LNCaP clone FGC (cell line): ENCODE measurements at regions not wholly inside any gene's neighbourhood (a gene's known extent, or its start where the extent isn't known, plus 50 kb on each side); places are given as distances from the start of the nearest gene placed in this dataset.

Experiments
- DNase-seq: peaks from one replicate; pipeline ENCODE4 v3.0.0-alpha.2; 2011; ENCODE audit warnings: low read depth
- H3K4me3 ChIP-seq: 2 replicates; pipeline ENCODE4 v1.5.1; 2011; ENCODE audit warnings: mild to moderate bottlenecking, low read depth, low read length, control low read depth
- TF ChIP-seq, protein P1 (sequence below): IDR thresholded peaks from 2 replicates; pipeline ENCODE4 v1.5.1; 2012; ENCODE audit warnings: mild to moderate bottlenecking; ENCODE audit not compliant: control insufficient read depth, insufficient read depth; ENCODE audit errors: extremely low read depth

DNA sequence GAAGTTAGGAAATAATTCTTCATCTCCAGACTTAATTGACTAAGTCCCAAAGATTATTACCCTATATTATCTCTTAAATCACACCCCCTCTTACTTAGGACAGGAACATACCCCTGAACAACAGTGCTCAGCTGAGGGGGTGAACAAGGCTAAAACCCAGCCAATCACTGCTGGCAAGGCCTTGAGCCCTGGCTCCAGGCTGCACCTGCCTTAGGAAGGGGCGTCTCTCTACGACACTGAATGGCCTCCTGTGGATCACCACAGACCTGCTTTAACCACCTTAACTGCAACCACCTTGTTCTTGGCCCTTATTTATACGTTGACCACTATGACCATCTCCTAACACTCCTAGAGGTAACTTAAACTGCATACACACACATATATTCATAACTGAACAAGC, 267.4 kb upstream of the THBS1 start:
- TF ChIP-seq, protein P1, sequence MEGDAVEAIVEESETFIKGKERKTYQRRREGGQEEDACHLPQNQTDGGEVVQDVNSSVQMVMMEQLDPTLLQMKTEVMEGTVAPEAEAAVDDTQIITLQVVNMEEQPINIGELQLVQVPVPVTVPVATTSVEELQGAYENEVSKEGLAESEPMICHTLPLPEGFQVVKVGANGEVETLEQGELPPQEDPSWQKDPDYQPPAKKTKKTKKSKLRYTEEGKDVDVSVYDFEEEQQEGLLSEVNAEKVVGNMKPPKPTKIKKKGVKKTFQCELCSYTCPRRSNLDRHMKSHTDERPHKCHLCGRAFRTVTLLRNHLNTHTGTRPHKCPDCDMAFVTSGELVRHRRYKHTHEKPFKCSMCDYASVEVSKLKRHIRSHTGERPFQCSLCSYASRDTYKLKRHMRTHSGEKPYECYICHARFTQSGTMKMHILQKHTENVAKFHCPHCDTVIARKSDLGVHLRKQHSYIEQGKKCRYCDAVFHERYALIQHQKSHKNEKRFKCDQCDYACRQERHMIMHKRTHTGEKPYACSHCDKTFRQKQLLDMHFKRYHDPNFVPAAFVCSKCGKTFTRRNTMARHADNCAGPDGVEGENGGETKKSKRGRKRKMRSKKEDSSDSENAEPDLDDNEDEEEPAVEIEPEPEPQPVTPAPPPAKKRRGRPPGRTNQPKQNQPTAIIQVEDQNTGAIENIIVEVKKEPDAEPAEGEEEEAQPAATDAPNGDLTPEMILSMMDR: no peak
- no peak overlapping the region for H3K4me3 ChIP-seq
- DNase-seq: no peak

DNA sequence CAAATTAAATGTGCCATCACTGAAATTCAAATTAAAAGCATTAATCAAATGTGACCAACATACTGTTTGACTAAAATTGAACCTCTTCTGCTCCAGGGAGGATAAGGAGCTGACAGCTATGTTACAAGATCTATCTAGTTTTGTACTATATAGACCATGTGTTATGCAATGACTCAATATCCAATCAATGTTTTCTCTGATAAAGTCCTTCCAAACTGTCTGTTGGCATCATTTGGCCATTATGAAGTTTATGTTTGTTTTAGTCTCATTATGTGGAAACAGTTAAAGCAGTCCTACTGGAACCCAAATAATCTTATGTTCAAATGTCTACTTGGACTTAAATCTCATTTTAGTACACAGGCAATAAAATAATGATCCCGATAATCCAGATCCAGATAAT, 267.0 kb upstream of the THBS1 start:
- TF ChIP-seq, protein P1: no peak
- H3K4me3 ChIP-seq: no peak overlapping the region
- peak; percentile 10 for DNase-seq

DNA sequence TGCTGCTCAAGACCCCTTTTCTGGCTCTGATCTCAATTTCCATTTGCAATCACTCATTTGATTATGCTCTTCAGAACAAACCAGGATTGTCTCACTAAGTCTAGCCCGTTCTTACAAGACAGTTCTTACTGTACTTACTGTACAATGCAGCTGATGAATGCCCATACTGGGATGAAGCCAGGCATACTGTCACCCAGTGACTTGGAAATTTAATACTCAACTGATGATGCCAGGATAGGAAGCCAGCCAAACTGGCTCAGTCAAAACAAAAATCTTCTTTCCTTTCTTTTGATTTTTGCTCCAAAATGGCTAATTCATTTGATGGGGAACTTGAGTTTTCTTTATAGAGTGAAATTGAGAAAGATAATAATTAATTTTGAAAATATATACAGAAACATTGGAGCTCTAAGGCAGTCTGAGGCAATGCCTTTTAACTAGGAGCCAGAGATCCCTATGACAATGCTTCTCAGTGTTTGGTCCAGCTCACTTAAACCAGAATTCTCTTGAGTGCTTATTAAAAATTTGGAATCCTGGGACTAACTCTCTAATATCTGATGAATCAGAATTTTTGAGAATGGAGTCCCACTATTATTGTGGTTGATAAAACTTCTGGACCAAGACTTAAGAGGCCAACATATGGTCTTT, 265.6 kb upstream of the THBS1 start:
- peak; percentile 56 for DNase-seq
- no peak overlapping the region for H3K4me3 ChIP-seq
- TF ChIP-seq, protein P1: no peak

DNA sequence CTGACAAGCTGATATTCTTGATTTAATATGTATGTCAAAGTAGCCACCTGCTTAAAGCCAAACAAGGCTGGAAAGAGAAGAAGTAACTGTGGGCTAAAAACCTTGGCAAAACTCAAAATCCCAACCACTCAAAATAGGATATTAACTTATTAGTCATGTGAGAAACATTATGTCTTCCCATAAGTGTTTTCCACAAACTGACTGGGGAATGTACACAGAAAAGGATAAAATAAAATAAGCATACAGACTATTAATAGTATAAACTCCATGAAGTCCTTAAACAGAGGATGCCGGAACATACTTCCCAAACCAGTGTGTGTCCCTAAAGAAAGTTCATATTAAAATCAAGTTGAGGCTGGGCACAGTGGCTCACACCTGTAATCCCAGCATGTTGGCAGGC, 263.7 kb upstream of the THBS1 start:
- TF ChIP-seq, protein P1: no peak
- no peak for DNase-seq
- H3K4me3 ChIP-seq: no peak overlapping the region

DNA sequence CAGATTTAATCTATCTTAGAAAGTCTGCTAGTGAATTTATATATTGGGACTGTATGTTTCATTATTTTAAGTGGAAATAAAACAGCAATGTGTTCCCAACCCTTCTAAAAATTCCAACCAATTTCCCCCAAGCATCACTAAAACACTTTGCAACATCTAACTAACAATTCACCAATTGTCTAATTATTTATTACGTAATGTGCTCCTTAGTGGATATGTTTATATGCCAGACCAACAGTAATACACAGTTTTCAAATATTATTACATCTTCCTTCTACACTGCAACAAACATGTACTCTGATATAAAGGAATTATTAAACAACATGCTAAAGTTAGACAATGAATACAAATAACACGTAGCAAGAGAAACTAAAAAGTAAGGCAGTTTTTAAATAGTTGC, 262.6 kb upstream of the THBS1 start:
- no peak for DNase-seq
- TF ChIP-seq, protein P1: no peak
- H3K4me3 ChIP-seq: no peak overlapping the region

DNA sequence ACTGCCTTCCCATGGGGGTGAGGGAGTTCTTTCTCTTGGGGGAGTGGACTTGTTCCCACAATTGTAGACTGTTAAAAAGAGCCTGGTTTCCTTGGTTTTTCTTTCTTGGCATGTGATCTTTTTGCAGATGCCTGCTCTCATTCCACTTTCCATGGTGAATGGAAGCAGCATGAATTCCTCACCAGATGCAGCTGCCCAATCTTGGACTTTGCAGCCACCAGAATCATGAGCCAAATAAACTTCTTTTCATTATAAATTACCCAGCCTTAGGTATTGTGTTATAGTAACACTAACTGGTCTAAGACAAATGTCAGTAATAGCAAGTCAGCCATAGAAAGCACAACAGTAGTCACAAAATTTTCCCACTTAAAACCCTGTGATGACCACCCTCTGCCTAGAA, 260.5 kb upstream of the THBS1 start:
- TF ChIP-seq, protein P1: no peak
- DNase-seq: no peak
- H3K4me3 ChIP-seq: no peak overlapping the region

DNA sequence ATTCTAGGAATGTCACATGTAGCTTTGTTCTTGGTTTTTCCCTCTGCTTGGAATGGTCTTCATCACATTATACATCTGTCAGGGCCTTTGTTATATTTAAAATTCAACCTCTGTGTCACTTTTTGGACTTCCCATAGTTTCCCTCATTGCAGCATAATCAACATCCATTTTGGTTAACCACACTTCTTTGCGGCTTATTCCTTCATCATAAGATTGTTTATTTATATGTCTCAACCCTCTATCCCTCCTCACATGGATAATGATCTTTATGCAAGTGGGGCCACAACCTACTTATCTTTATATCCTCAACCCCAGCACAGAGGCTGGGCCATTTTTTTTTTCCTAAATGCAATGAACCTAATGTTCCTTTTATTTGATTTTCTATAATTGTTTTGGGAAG, 260.0 kb upstream of the THBS1 start:
- DNase-seq: no peak
- no peak overlapping the region for H3K4me3 ChIP-seq
- TF ChIP-seq, protein P1: no peak
